T47D (cell line): ENCODE measurements at regions not wholly inside any gene's neighbourhood (a gene's known extent, or its start where the extent isn't known, plus 50 kb on each side); places are given as distances from the start of the nearest gene placed in this dataset.
"Not testable (repeated sequence)": the region's sequence is repeated elsewhere in the genome, so short reads cannot be mapped to it uniquely, and the experiment has no call there.

Experiments
- DNase-seq, 2 experiments: peaks; one replicate each; pipeline versions ENCODE4 v3.0.0 to v3.0.0-alpha.2; 2011 to 2012; ENCODE audit warnings: low read depth in 1 of 2, low spot score in 1 of 2
- JUND ChIP-seq: IDR thresholded peaks from 2 replicates; pipeline ENCODE4 v1.6.1; 2012; ENCODE audit warnings: low read depth
- in situ Hi-C: cut with HindIII; loops from 2 replicates; pipeline ENCODE4 v1.10.0; 2016; ENCODE audit warnings: low sequenced_read_pairs, low pct_unique_long_range_greater_than_20kb

DNA sequence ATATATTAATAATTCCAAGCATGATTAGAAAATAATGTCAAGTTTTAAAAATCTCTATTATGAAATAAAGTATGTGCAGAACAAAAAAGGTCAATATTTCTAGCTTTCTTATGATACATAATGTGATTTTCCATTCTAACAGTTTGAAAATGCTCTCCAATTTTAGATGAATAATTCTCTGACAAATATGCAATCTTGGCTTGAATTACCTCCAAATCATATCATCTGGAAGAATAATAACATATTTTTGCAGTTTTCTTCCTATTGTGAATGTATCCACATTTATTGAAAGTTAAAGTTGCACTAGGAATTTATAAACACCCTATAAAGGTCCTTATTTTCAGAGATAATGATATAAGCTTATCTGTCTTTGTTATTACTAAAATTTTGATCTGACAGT lies 548.5 kb upstream of the SLC10A2 start:
- no peak for DNase-seq
- TF ChIP-seq JUND: no peak
- in situ Hi-C loops: no loop called here

DNA sequence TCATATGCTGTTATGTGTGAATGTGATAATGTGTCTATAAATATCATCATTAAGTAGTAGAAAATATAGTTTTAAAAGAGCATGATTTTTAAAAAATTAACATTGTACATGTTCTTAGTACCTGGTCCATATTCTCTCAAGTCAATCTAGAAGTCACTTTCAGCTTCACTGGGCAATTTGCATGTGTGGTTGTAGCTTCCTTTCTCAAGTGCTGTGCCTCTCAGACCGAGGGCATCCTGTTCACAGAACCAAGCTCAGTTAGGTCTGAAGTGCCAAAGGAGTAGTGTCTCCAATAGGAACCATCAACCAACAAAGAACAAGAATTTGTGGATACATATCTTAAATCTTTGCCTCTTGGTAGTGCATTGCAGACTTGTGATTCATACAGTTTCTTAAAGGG lies 541.8 kb upstream of the SLC10A2 start:
- peak in 1 of 2 experiments; percentile 3 for DNase-seq
- TF ChIP-seq JUND: no peak
- in situ Hi-C loops: no loop called here

DNA sequence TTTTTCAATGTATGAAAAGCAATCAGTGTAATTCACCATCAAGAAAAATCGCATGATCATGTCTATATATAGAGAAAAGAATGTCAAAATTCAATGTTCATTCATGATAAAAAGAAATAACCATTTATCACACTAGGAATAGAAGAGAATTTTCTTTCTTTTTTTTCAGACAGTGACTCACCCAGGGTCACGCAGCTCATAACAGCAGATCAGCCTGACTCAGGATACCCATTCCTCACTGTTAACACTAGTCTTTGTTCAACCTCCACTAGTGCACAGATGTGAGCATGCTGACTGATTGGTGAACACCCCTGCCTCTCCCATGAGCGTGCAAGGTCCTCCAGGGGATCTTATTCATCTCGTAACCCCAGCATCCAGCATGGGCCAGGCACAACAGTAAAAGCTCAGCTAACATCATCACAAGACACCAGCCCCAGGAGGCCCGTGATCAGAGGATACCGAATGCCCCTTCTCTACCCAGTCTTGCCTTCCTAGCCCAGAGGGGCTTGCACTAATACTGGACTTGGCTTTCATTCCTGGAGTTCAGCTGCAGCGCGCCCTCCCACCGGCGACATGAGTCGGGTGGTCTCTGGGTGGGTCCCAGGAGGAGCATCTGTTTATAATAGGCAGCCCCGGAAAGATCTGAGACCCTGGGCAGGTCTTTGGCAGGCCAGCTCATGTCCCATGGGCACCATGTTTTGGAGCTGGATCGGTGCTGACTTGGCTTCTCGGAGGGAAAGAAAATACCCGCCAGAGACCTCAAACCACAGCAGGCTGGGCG lies 539.5 kb upstream of the SLC10A2 start:
- TF ChIP-seq JUND: no peak
- in situ Hi-C loops: no loop called here
- DNase-seq: no peak

DNA sequence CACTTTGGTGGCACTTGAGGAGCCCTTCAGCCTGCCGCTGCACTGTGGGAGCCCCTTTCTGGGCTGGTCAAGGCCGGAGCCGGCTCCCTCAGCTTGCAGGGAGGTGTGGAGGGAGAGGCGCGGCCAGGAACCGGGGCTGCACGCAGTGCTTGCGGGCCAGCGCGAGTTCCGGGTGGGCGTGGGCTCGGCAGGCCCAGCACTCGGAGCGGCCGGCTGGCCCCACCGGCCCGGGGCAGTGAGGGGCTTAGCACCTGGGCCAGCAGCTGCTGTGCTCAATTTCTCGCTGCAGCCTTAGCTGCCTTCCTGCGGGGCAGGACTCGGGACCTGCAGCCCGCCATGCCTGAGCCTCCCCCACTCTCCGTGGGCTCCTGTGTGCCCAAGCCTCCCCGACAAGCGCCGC lies 533.7 kb upstream of the SLC10A2 start:
- DNase-seq, in situ Hi-C loops: not testable (repeated sequence)

DNA sequence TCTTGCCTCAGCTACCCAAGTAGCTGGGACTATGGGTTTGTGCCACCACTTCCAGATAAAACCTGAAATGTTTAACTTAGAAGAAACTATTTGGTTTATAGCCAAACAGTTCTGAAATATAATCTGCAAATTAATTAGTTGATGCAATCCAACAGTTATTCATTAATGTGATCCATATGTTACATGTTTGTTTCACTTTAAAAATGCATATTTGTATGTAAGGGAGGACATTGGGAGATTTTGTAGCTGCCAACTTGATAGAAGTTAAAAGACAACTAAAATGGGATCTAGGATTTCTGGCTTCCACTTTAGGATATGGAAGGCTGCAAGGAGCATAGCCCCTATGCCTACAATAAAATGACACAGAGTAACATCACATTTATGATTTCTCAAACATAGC lies 532.5 kb upstream of the SLC10A2 start:
- no peak for DNase-seq
- in situ Hi-C loops: no loop called here
- TF ChIP-seq JUND: no peak

DNA sequence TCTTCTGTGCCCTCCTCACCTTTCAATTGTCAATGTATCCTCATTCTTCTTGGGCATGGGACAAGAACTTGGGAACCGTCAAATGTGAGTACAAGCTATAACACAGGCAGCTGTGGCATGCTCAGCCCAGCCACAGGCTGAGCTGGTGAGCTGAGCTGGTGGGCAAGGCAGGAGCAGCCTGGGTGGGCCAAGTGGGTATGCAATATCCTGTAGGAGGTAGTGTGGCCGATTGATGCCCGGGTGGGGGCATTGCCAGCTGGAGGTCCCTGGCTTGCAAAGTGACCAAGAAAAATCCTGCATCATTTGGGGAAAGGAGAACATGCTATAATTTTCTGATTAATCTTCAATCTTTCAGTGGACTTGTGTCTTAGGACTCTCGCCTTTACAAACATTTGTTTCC lies 507.2 kb upstream of the SLC10A2 start:
- TF ChIP-seq JUND: no peak
- in situ Hi-C loops: no loop called here
- no peak for DNase-seq

DNA sequence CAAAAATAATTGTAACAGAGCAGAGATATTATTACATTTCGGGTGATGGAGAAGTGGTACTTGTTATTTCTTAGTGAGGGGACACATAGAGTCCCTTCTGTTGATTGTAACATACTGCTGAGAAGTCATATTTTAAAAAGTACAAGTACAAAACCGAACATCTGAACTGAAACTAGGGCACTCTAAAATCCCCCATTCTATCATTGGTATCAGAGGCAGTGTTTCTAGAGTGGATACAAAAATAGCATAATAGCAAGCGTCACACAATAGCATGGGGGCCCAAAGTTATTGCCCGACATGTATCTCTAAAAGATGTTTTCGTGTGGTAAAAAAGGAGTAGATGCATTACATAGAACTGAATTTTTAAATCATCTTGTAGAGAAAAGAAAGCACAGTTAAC lies 502.1 kb upstream of the SLC10A2 start:
- in situ Hi-C loops: no loop called here
- no peak for TF ChIP-seq JUND
- no peak for DNase-seq

DNA sequence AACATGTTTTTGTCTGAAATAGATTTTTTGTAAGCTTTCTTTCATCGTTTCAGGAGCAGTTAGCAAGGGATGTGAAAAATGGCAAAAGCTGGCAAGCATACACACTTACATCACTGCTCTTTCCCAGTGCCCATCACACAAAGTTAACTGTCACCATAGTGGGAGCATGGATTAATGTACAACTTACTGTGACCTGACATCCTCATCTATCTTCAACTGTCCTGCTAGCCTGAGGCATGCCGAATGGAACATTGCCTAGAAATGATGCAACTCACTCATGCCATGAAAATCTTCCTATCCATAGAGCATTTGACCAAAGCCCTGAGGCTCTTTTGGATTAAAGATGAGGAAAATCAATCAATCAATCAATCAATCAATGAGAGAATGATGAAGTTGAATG lies 491.7 kb upstream of the SLC10A2 start:
- TF ChIP-seq JUND: no peak
- in situ Hi-C loops: no loop called here
- no peak for DNase-seq

DNA sequence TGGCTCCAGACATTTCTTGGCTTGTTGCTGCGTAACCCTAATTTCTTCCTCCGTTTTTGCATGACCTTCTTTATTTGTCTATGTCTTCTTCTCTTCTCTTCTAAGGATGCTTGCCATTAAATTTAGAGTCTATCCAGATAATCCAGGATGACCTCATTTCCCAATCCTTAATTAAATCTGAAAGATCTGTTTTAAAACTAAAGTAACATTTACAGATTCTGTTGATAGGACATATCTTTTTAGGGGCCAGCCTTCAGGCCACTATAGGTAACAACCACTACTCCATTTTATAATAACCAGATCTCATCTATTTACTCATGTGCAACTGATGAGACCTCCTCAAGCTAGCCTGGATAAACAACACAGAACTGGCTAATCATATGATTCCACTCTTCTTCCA lies 490.5 kb upstream of the SLC10A2 start:
- no peak for TF ChIP-seq JUND
- no peak for DNase-seq
- in situ Hi-C loops: no loop called here

DNA sequence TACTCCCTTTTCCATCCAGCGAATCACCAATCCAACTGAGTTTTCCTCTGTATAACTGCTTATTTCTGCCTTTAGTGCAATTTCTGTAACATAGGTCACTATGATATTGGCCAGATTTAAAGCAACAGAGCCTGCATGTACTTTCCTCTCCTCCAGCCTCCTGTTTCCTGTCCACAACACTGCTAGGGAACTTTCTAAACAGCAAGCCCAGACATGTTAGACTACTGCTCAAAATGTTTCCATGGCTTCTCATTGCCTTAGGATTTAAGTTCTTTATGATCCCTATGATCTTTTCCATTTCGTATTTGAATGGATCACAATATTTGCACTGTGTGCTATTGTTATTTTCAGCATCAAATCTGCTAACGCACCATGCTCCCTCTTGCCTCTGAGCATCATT lies 481.7 kb upstream of the SLC10A2 start:
- DNase-seq: no peak
- in situ Hi-C loops: no loop called here
- TF ChIP-seq JUND: no peak

DNA sequence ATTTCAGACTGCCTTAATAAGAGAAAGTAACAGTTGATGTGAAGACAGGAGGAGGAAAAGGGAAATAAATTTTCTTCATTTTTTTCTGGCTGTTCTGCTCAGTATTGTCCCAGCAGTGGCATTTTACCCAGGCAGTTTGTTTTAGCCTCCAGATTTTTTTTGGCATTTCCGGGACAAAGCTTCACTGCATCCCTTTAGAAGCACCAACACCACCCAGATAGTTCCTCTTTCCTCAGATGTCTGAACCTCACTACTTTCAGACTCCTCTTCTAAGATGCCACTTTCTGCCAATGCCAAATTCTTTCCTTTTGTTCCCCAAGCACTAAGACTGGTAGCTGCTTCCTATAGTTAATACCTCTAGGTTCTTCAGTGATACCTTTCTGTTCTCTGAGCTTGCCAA lies 480.1 kb upstream of the SLC10A2 start:
- in situ Hi-C loops: no loop called here

DNA sequence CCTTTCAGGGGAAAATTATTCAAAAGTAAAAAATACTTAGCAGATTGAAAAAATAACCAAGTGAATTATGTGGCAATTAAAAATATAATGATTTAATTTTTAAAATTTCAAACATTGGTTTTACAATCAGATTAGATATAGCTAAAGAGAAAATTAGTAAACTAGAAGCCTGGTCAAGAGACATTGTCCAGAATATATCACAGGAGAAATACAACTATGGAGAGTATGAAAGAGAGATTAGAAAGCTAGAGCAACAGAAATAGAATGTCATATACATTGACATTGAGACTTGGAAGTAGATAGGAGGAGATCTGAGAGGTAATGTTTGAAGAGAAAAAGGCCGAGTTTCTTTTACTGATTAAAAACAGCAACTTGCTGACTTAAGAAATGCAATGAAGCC lies 476.4 kb upstream of the SLC10A2 start:
- in situ Hi-C loops: no loop called here
- TF ChIP-seq JUND: no peak
- DNase-seq: no peak

More for the DNA sequence above, 480.1 kb upstream of the SLC10A2 start:
- no peak for TF ChIP-seq JUND
- DNase-seq: no peak

DNA sequence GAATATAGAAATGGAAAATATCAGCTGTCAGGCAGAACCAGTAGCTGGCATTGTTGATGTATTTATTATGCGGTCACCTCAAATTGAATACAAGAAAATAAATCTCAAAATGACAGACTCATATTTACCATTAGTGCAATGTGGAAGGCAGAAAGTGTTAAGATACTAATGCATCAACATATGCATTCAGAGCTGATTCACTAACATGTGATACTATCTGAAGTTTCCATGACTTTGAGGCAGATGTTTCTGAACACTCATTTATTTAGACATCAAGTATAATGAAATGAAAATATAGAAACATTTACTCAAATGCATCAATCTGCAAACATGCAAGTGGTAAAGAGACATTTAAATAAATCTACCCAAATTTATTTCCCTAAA lies 474.2 kb upstream of the SLC10A2 start:
- in situ Hi-C loops: no loop called here
- TF ChIP-seq JUND: no peak
- no peak for DNase-seq

DNA sequence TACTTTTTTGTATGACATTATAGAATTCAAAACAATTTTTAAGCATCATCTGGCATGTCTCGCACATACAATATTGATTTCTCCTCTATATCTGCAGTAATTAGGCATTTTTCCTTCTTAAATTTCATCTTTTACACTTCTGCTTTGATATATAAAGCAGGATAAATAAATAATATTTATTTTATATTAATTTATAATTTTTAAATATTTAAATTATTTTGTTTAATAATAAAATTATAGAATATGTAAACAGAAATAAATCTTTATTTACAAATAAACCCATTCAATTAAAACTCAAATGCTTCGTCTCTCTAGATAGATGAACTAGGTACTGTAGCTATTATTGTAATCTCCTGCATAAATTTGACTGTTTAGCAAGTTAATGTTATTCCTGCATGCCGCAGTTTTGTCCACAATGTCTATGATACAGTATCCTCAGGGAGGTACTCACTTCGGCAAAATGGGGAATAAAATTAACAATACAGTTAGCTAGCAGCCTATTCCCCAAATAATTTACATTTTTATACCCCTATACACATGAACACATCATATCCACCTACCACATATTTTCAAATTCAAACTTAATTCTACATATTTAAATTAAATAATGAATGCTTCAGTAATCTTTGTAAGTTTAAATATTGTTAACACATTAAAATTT lies 473.6 kb upstream of the SLC10A2 start:
- no peak for DNase-seq
- no peak for TF ChIP-seq JUND
- in situ Hi-C loops: no loop called here
